Peyer's patch (tissue), 4 donors: ENCODE measurements at regions not wholly inside any gene's neighbourhood (a gene's known extent, or its start where the extent isn't known, plus 50 kb on each side); places are given as distances from the start of the nearest gene placed in this dataset.

ENCODE experiments used
- DNase-seq, 3 donors: peaks; one replicate each; pipeline ENCODE4 v3.0.0-alpha.2; 2017 to 2019
- H3K27ac ChIP-seq, 4 donors: fragments of 200-600 bp; sonication (generic); one replicate each; pipeline ENCODE4 v1.5.1; 2016 to 2019
- H3K27me3 ChIP-seq, 2 donors: fragments of 200-600 bp; sonication (generic); one replicate each; pipeline ENCODE4 v1.5.1; 2019
- H3K36me3 ChIP-seq, 3 donors: fragments of 200-600 bp; sonication (generic); one replicate each; pipeline ENCODE4 v1.5.1; 2016 to 2019
- H3K4me1 ChIP-seq, 4 donors: fragments of 200-600 bp; sonication (generic); one replicate each; pipeline ENCODE4 v1.5.1; 2016 to 2019
- H3K4me3 ChIP-seq, 4 donors: fragments of 200-600 bp; sonication (generic); 1 replicate in 3 of 4; 2 replicates in 1 of 4; pipeline ENCODE4 v1.5.1; 2016 to 2019; ENCODE audit warnings: mild to moderate bottlenecking in 1 of 4
- H3K9me3 ChIP-seq, 4 donors: fragments of 200-600 bp; sonication (generic); one replicate each; pipeline ENCODE4 v1.5.1; 2016 to 2019; ENCODE audit warnings: mild to moderate bottlenecking in 1 of 4
- POLR2A ChIP-seq, 2 donors: fragments of 450-650 bp; IDR thresholded peaks; one replicate each; pipeline ENCODE4 v1.5.1; 2017; ENCODE audit warnings: antibody characterized with exemption in 2 of 2, mild to moderate bottlenecking in 2 of 2, moderate library complexity in 2 of 2
- TF ChIP-seq, protein P1 (sequence below), 6 experiments: fragments of 450-650 bp in 4 of 6; fragments of 200-600 bp in 2 of 6; sonication (generic) in 1 of 6; IDR thresholded peaks; one replicate each; pipeline ENCODE4 v1.5.1; 2017 to 2019; ENCODE audit warnings: antibody characterized with exemption in 6 of 6, mild to moderate bottlenecking in 3 of 6, moderate library complexity in 1 of 6

DNA sequence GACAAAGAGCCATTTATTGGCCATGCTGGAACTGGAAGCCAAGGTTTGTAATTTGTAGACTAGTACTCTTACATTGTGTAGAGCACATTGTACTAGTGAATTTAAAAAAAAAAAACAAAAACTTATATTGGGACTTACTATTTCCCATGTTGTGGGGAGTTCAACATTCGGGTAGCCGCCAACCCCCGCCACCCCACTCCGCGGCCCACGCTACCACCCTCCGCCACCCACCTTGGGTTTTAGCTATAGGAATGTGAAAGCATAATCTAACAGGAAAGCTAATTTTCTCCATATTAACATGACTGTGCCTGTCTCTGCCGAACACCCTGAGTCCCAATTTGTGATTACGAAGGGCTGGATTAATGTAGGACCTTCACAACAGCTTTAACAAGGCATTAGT is 275.8 kb downstream of the FIGN start:
- Histone ChIP-seq H3K36me3 (no peaks in the 10 kb centered on the region), H3K9me3 (no peaks in the 10 kb centered on the region), H3K4me1 (no peaks in the 10 kb centered on the region), H3K4me3 (no peak overlapping the region), H3K27me3 (no peaks in the 10 kb centered on the region), H3K27ac (no peak overlapping the region)
- no peak for TF ChIP-seq POLR2A (IDR thresholded peaks at IDR 0.05)
- TF ChIP-seq, protein P1, sequence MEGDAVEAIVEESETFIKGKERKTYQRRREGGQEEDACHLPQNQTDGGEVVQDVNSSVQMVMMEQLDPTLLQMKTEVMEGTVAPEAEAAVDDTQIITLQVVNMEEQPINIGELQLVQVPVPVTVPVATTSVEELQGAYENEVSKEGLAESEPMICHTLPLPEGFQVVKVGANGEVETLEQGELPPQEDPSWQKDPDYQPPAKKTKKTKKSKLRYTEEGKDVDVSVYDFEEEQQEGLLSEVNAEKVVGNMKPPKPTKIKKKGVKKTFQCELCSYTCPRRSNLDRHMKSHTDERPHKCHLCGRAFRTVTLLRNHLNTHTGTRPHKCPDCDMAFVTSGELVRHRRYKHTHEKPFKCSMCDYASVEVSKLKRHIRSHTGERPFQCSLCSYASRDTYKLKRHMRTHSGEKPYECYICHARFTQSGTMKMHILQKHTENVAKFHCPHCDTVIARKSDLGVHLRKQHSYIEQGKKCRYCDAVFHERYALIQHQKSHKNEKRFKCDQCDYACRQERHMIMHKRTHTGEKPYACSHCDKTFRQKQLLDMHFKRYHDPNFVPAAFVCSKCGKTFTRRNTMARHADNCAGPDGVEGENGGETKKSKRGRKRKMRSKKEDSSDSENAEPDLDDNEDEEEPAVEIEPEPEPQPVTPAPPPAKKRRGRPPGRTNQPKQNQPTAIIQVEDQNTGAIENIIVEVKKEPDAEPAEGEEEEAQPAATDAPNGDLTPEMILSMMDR (IDR thresholded peaks at IDR 0.05) = no peak
- no peak for DNase-seq

DNA sequence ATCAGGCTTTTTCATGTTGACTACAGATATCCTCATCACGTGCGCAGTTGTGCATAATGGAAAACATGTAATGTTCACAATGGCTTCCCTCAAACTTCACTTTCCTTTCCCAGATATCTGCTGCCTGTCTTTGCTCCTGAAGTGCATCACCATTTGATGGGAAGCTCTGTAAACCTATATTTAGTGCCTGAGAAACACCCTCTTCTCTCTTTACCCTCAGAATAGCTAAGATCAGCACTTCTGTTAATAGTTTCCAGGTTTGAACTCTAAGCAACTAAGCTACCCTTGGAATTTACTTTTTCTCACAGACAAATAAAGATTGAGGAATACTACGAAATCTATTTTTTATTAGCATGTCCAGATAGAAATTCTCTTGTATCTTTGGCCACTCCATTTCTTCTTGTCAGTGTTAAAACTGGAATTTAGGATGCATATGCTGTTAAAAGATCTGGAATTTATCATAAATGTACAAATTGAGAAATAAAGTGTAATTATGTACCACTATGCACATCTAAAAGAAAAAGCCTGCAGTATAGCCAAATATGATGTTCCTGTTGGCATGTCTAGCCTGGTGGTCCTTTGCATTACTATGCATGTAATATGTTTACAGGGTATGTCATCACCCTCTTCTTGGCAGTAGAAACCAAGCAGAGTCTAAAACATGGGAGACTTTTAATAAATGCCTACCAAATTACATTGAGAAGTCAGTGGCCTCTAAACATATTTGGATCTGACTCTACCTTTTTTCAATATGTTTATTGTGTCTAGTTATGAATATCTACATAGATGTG is 278.7 kb downstream of the FIGN start:
- Histone ChIP-seq H3K4me3 (no peak overlapping the region), H3K27me3 (no peaks in the 10 kb centered on the region), H3K9me3 (no peaks in the 10 kb centered on the region), H3K27ac (no peak overlapping the region), H3K4me1 (no peaks in the 10 kb centered on the region), H3K36me3 (no peaks in the 10 kb centered on the region)
- TF ChIP-seq, protein P1 (IDR thresholded peaks at IDR 0.05) = no peak
- no peak for TF ChIP-seq POLR2A (IDR thresholded peaks at IDR 0.05)
- DNase-seq = no peak

DNA sequence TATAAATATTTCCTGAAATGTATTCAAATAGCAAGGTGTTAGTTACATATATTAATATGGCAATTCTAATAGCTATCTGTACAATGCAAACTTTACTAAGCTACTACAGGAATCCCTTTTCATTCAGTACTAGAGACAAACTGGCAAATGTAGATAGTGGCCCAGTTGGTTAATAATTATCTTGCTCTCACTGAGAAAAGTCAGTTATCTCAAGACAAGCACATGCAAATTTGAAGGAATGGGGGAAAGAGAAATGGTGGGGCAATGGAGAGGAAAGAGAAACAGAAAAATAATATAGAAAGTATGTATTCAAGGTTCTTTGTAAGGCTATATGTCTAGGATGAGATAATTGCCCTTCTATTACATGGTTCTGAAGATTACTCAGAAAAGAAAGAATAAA is 280.0 kb downstream of the FIGN start:
- H3K27me3 ChIP-seq = no peaks in the 10 kb centered on the region
- H3K4me3 ChIP-seq = no peak overlapping the region
- TF ChIP-seq, protein P1 (IDR thresholded peaks at IDR 0.05) = no peak
- no peak for TF ChIP-seq POLR2A (IDR thresholded peaks at IDR 0.05)
- no peak overlapping the region for H3K27ac ChIP-seq
- H3K36me3 ChIP-seq = no peaks in the 10 kb centered on the region
- no peaks in the 10 kb centered on the region for H3K4me1 ChIP-seq
- DNase-seq = no peak
- no peaks in the 10 kb centered on the region for H3K9me3 ChIP-seq

DNA sequence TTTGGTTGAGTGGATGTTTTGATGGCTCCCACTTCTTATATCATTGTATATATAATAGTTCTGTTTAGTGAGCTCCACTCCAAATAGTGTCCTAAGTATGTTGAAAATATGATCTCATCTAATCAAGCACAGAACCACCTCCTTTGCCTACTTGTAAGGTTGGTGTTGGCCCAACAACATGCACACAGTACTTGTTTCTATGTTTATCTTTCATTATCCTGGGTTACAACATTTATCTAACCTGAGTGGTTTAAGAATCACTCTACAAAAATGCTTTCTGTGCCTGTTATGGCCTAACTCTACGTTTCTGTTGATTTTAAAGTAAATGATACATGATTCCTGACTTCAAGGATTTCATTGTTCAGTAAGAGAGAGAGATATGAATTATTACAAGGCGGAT is 281.9 kb downstream of the FIGN start:
- no peak for DNase-seq
- H3K27me3 ChIP-seq = no peaks in the 10 kb centered on the region
- no peaks in the 10 kb centered on the region for H3K9me3 ChIP-seq
- H3K36me3 ChIP-seq = no peaks in the 10 kb centered on the region
- no peak overlapping the region for H3K4me3 ChIP-seq
- no peak for TF ChIP-seq POLR2A (IDR thresholded peaks at IDR 0.05)
- TF ChIP-seq, protein P1 (IDR thresholded peaks at IDR 0.05) = no peak
- no peak overlapping the region for H3K27ac ChIP-seq
- H3K4me1 ChIP-seq = no peaks in the 10 kb centered on the region

DNA sequence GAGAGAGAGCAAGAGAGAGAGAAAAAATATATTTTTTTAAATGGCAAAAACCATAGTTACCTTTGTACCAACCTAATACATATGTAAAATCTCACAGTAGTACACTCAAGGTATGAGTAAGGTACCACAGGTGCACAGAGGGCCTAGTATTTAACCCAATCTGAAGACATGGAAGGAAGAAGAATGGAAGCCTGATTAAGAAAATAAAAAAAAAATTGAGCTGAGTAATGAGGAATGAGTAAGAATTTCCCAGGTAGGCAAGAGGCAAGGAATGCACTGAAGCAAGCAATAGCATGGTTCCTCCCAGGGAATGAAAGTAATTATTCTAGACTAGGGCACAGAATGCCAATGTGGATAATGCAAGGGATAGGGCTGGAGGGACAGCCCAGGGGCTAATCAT is 294.2 kb downstream of the FIGN start:
- no peak for DNase-seq
- Histone ChIP-seq H3K9me3 (no peaks in the 10 kb centered on the region), H3K4me3 (no peak overlapping the region), H3K4me1 (no peaks in the 10 kb centered on the region), H3K27me3 (no peaks in the 10 kb centered on the region), H3K27ac (no peak overlapping the region), H3K36me3 (no peaks in the 10 kb centered on the region)
- TF ChIP-seq POLR2A (IDR thresholded peaks at IDR 0.05) = no peak
- TF ChIP-seq, protein P1 (IDR thresholded peaks at IDR 0.05) = no peak
